Calu3 (cell line): ENCODE measurements at regions not wholly inside any gene's neighbourhood (a gene's known extent, or its start where the extent isn't known, plus 50 kb on each side); places are given as distances from the start of the nearest gene placed in this dataset.

Experiments
- BruUV-seq: library from RNA; stranded (reverse); fragments of 400-500 nt; replicated peaks from 2 replicates; lab custom pipeline; 2021; lab: Mats Ljungman, UMichigan
- CTCF ChIA-PET: fragments of 300-600 bp; sonication (Branson Sonifier 250); formaldehyde crosslinking; loops from one replicate; lab custom pipeline; 2022; ENCODE audit warnings: antibody characterized with exemption; lab: Charles Lee
- DNase-seq: peaks from one replicate; pipeline ENCODE4 v3.0.0; 2022
- H3K27ac Mint-ChIP-seq: one replicate; pipeline ENCODE4 v1.8.0; 2022; ENCODE audit warnings: mixed read lengths; ENCODE audit not compliant: unreplicated experiment
- H3K27me3 Mint-ChIP-seq: one replicate; pipeline ENCODE4 v1.8.0; 2022; ENCODE audit warnings: mixed read lengths; ENCODE audit not compliant: unreplicated experiment
- H3K36me3 Mint-ChIP-seq: one replicate; pipeline ENCODE4 v1.8.0; 2022; ENCODE audit warnings: mild to moderate bottlenecking, moderate library complexity, mixed read lengths; ENCODE audit not compliant: insufficient read depth, unreplicated experiment
- H3K4me1 Mint-ChIP-seq: one replicate; pipeline ENCODE4 v1.8.0; 2022; ENCODE audit warnings: mild to moderate bottlenecking, low read depth, mixed read lengths; ENCODE audit not compliant: unreplicated experiment
- H3K4me3 Mint-ChIP-seq: one replicate; pipeline ENCODE4 v1.8.0; 2022; ENCODE audit warnings: mild to moderate bottlenecking, low read depth, moderate library complexity, mixed read lengths; ENCODE audit not compliant: unreplicated experiment
- H3K9me3 Mint-ChIP-seq: one replicate; pipeline ENCODE4 v1.8.0; 2022; ENCODE audit warnings: low read depth, mixed read lengths; ENCODE audit not compliant: unreplicated experiment
- CTCF ChIP-seq: fragments of 200-600 bp; IDR thresholded peaks from one replicate; pipeline ENCODE4 v1.8.0; 2022; ENCODE audit warnings: antibody characterized with exemption; ENCODE audit not compliant: unreplicated experiment
- intact Hi-C: fragments of 100-400 bp; cut with micrococcal nuclease; formaldehyde crosslinking; loops from one replicate; pipeline ENCODE4 v1.10.0; 2022; ENCODE audit not compliant: unreplicated experiment

GRCh38 chr4:19382993-19383756 lies 868.5 kb upstream of the SLIT2 start:
- Mint-ChIP-seq H3K4me3 (no peak overlapping the region), H3K4me1 (no peaks in the 10 kb centered on the region), H3K27me3 (no peaks in the 10 kb centered on the region), H3K27ac (no peak overlapping the region), H3K9me3 (no peaks in the 10 kb centered on the region), H3K36me3 (no peaks in the 10 kb centered on the region)
- DNase-seq = no peak
- intact Hi-C loops = no loop called here
- CTCF ChIA-PET = no interaction called here
- BruUV-seq = no TSS peak
- TF ChIP-seq CTCF = no peak

GRCh38 chr4:19381068-19381467 lies 870.6 kb upstream of the SLIT2 start:
- no peak for TF ChIP-seq CTCF
- CTCF ChIA-PET = no interaction called here
- Mint-ChIP-seq H3K36me3 (no peaks in the 10 kb centered on the region), H3K27me3 (no peaks in the 10 kb centered on the region), H3K4me1 (no peaks in the 10 kb centered on the region), H3K9me3 (no peaks in the 10 kb centered on the region), H3K4me3 (no peak overlapping the region), H3K27ac (no peak overlapping the region)
- no TSS peak for BruUV-seq
- no peak for DNase-seq
- intact Hi-C loops = no loop called here

- BruUV-seq = no TSS peak
- Mint-ChIP-seq H3K27me3 (no peaks in the 10 kb centered on the region), H3K27ac (no peak overlapping the region), H3K36me3 (no peaks in the 10 kb centered on the region), H3K4me1 (no peaks in the 10 kb centered on the region), H3K9me3 (no peaks in the 10 kb centered on the region), H3K4me3 (no peak overlapping the region)
- CTCF ChIA-PET = no interaction called here
- intact Hi-C loops = no loop called here
- TF ChIP-seq CTCF = no peak
- no peak for DNase-seq
Measured at GRCh38 chr4:19380600-19380999, 871.1 kb upstream of the SLIT2 start.

GRCh38 chr4:19379191-19379708 lies 872.5 kb upstream of the SLIT2 start:
- CTCF ChIA-PET = no interaction called here
- H3K27ac Mint-ChIP-seq = no peak overlapping the region
- H3K36me3 Mint-ChIP-seq = no peaks in the 10 kb centered on the region
- no peak for TF ChIP-seq CTCF
- DNase-seq = no peak
- no TSS peak for BruUV-seq
- H3K4me3 Mint-ChIP-seq = no peak overlapping the region
- intact Hi-C loops = no loop called here
- H3K27me3 Mint-ChIP-seq = no peaks in the 10 kb centered on the region
- no peaks in the 10 kb centered on the region for H3K4me1 Mint-ChIP-seq
- no peaks in the 10 kb centered on the region for H3K9me3 Mint-ChIP-seq
